ENCODE measurements at regions not wholly inside any gene's neighbourhood (a gene's known extent, or its start where the extent isn't known, plus 50 kb on each side); places are given as distances from the start of the nearest gene placed in this dataset.
"Not testable (repeated sequence)": the region's sequence is repeated elsewhere in the genome, so short reads cannot be mapped to it uniquely, and the experiment has no call there.

DNA sequence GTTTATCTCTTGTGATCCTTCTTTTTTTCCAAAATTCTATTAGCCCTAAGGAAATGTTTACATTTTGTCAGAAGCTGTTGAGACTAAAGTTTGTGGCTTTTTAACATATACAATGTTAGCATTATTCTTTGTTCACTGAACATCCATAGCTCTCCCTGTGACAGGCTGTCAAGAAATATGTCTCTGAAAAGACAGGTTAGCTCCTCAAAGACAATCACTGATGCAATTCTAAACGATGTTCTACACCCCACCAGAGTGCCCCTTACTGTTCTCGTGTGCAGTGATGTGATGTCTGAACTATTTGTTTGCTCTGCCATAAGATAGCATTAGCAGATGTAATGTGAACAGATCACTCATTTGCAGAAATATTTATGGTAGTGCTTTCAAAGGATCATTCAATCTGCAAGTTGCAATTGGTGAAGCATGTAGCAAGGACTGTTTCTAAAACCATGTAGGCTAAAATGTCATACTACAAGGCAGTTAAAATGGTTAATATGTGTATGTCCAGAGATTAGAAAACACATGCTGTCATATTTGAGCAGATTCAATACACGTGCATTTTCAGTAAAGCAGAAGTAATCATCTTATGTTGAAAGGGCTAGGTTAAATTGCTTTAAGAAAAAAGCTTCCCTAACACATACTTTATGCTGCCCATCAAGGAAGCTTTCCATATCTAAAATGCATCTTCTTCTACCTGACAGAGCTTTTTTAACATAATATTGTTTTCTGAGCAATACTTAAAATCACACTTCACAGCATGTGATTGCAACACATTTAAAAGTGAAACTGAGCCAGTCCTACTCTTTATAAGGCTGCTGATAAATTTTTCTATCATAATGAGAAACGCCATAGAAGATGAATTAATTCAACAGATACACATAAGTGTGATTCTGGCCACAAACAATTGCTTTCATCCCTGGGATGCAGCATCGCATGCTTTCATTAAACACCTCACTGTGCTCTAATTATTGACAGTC is 285.7 kb upstream of the UBE2E3 start:
- Mint-ChIP-seq H3K4me1 (no peaks in the 10 kb centered on the region), H3K27ac (no peak overlapping the region), H3K4me3 (no peak overlapping the region), H3K27me3 (peaks cover 8% of the 10 kb centered on the region), H3K36me3 (ENCODE audit: low read depth) (no peaks in the 10 kb centered on the region)
- no peak for ATAC-seq
- DNase-seq = no peak
- H3K9me3 ChIP-seq (ENCODE audit: control insufficient read depth, low read length, poor library complexity, severe bottlenecking) = no peaks in the 10 kb centered on the region

DNA sequence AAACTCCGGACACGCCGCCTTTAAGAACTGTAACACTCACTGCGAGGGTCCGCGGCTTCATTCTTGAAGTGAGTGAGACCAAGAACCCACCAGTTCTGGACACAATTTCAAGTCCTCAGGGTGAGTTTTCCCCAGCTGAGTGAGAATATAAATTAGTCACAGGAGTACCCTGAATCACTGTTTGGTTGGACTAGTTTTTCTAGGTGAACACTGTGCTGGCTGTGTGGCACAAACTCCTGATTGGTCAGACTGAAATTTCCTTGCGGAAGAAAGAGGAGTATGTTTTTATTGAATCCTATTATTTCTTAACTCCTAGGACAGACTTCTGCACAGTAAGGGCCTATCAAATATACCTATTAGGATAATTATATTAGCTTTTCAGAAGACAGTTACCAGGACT is 288.1 kb upstream of the UBE2E3 start:
- DNase-seq = no peak
- no peak overlapping the region for H3K27ac Mint-ChIP-seq
- H3K27me3 Mint-ChIP-seq = peaks cover 10% of the 10 kb centered on the region
- ATAC-seq = no peak
- no peaks in the 10 kb centered on the region for H3K4me1 Mint-ChIP-seq
- no peak overlapping the region for H3K4me3 Mint-ChIP-seq
- H3K36me3 Mint-ChIP-seq (ENCODE audit: low read depth) = no peaks in the 10 kb centered on the region
- no peaks in the 10 kb centered on the region for H3K9me3 ChIP-seq (ENCODE audit: control insufficient read depth, low read length, poor library complexity, severe bottlenecking)

DNA sequence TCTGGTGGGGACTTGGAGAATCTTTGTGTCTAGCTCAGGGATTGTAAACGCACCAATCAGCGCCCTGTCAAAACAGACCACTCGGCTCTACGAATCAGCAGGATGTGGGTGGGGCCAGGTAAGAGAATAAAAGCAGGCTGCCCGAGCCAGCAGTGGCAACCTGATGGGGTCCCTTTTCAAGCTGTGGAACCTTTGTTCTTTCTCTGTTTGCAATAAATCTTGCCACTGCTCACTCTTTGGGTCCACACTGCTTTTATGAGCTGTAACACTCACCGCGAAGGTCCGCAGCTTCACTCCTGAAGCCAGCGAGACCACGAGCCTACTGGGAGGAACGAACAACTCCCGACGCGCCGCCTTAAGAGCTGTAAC is 288.6 kb upstream of the UBE2E3 start:
- not testable (repeated sequence) for H3K4me3 Mint-ChIP-seq; H3K9me3 ChIP-seq (ENCODE audit: control insufficient read depth, low read length, poor library complexity, severe bottlenecking); H3K4me1 Mint-ChIP-seq; DNase-seq; H3K27ac Mint-ChIP-seq; ATAC-seq; H3K36me3 Mint-ChIP-seq (ENCODE audit: low read depth)
- peaks cover 10% of the 10 kb centered on the region for H3K27me3 Mint-ChIP-seq

DNA sequence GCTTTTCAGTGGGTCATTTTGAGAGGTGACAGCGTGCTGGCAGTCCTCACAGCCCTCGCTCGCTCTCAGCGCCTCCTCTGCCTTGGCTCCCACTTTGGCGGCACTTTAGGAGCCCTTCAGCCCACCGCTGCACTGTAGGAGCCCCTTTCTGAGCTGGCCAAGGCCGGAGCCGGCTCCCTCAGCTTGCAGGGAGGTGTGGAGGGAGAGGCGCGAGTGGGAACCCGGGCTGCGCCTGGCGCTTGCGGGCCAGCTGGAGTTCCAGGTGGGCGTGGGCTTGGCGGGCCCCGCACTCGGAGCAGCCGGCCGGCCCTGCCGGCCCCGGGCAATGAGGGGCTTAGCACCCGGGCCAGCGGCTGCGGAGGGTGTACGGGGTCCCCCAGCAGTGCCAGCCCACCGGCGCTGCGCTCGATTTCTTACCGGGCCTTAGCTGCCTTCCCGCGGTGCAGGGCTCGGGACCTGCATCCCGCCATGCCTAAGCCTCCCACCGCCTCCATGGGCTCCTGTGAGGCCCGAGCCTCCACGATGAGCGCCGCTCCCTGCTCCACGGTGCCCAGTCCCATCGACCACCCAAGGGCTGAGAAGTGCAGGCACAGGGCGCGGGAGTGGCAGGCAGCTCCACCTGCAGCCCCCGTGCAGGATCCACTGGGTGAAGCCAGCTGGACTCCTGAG is 289.1 kb upstream of the UBE2E3 start:
- peaks cover 10% of the 10 kb centered on the region for H3K27me3 Mint-ChIP-seq
- not testable (repeated sequence) for H3K36me3 Mint-ChIP-seq (ENCODE audit: low read depth); H3K4me1 Mint-ChIP-seq; H3K27ac Mint-ChIP-seq; H3K4me3 Mint-ChIP-seq; DNase-seq; ATAC-seq; H3K9me3 ChIP-seq (ENCODE audit: control insufficient read depth, low read length, poor library complexity, severe bottlenecking)

- H3K9me3 ChIP-seq (ENCODE audit: control insufficient read depth, low read length, poor library complexity, severe bottlenecking) = no peaks in the 10 kb centered on the region
- Mint-ChIP-seq H3K4me3 (no peak overlapping the region), H3K27me3 (peaks cover 16% of the 10 kb centered on the region), H3K4me1 (no peaks in the 10 kb centered on the region), H3K27ac (no peak overlapping the region), H3K36me3 (ENCODE audit: low read depth) (no peaks in the 10 kb centered on the region)
- DNase-seq = no peak
- no peak for ATAC-seq
Measured at GRCh38 chr2:180690611-180691010, 289.8 kb upstream of the UBE2E3 start.

DNA sequence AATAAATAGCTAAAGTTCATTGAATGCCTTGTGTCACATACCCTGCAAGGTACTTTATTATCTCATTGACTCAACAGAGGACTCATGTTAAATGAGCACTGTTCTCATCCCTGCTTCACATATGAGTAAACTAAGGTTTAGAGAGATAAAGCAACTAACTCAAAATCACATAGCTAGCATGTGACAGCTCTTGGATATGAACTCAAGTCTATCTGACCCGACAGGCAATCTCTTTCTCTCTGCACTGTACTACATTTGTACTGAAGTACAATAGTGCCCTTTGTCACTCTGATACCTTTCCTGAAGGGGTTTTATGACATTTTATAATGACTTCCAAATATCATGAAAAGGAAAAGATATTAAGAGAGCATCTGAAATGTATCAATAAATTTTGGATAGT is 297.5 kb upstream of the UBE2E3 start:
- H3K27ac Mint-ChIP-seq = no peak overlapping the region
- peaks cover 44% of the 10 kb centered on the region for H3K27me3 Mint-ChIP-seq
- H3K4me3 Mint-ChIP-seq = no peak overlapping the region
- no peaks in the 10 kb centered on the region for H3K36me3 Mint-ChIP-seq (ENCODE audit: low read depth)
- H3K4me1 Mint-ChIP-seq = no peaks in the 10 kb centered on the region
- no peak for DNase-seq
- H3K9me3 ChIP-seq (ENCODE audit: control insufficient read depth, low read length, poor library complexity, severe bottlenecking) = no peaks in the 10 kb centered on the region
- ATAC-seq = no peak

DNA sequence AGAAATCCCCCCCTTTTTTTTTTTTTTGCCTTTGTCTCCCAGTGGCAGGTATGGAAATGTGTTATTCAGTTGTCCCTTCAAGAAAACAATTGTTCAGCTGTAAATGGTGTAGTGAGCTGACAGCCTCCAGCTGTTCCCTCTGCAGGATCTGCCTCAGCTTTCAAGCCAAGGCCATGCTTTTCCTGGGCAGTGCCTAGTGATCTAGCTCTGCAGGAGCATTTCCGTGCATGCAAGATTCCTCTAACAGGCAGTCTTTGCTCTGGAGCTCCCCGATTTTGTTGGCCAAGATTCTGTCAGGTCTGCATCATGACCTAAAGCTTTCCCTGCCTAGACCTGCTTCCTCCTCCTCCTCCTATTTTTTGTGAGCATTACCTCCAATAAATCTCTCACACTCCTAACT is 300.7 kb upstream of the UBE2E3 start:
- Mint-ChIP-seq H3K4me3 (no peak overlapping the region), H3K27ac (no peak overlapping the region), H3K4me1 (no peaks in the 10 kb centered on the region), H3K27me3 (peaks cover 32% of the 10 kb centered on the region), H3K36me3 (ENCODE audit: low read depth) (no peaks in the 10 kb centered on the region)
- DNase-seq (no peak), ATAC-seq (no peak)
- H3K9me3 ChIP-seq (ENCODE audit: control insufficient read depth, low read length, poor library complexity, severe bottlenecking) = no peaks in the 10 kb centered on the region

DNA sequence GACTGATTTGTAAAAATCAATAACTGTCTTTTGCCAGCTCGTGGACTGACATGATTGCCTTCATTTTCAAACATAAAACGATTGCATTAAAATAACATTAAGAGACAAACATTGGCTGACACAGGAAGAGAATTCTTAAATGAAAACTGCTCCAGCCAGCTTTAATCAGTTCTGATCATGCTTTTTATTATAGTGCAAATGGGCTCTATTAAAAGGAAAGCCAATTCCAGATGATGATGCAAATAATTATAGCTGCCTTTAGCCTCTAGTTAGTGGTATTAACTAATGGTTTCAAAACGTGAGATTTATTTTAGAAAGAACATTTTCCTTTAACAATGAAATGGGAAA is 301.8 kb upstream of the UBE2E3 start:
- no peaks in the 10 kb centered on the region for H3K4me1 Mint-ChIP-seq
- no peak overlapping the region for H3K27ac Mint-ChIP-seq
- H3K27me3 Mint-ChIP-seq = peaks cover 33% of the 10 kb centered on the region
- ATAC-seq (no peak), DNase-seq (no peak)
- H3K36me3 Mint-ChIP-seq (ENCODE audit: low read depth) = no peaks in the 10 kb centered on the region
- H3K4me3 Mint-ChIP-seq = no peak overlapping the region
- no peaks in the 10 kb centered on the region for H3K9me3 ChIP-seq (ENCODE audit: control insufficient read depth, low read length, poor library complexity, severe bottlenecking)

GRCh38 chr2:180677930-180678624 is 302.3 kb upstream of the UBE2E3 start:
- H3K36me3 Mint-ChIP-seq (ENCODE audit: low read depth) = no peaks in the 10 kb centered on the region
- no peak overlapping the region for H3K27ac Mint-ChIP-seq
- ATAC-seq = no peak
- no peak for DNase-seq
- H3K4me1 Mint-ChIP-seq = no peaks in the 10 kb centered on the region
- no peak overlapping the region for H3K4me3 Mint-ChIP-seq
- H3K9me3 ChIP-seq (ENCODE audit: control insufficient read depth, low read length, poor library complexity, severe bottlenecking) = no peaks in the 10 kb centered on the region
- peaks cover 38% of the 10 kb centered on the region for H3K27me3 Mint-ChIP-seq

DNA sequence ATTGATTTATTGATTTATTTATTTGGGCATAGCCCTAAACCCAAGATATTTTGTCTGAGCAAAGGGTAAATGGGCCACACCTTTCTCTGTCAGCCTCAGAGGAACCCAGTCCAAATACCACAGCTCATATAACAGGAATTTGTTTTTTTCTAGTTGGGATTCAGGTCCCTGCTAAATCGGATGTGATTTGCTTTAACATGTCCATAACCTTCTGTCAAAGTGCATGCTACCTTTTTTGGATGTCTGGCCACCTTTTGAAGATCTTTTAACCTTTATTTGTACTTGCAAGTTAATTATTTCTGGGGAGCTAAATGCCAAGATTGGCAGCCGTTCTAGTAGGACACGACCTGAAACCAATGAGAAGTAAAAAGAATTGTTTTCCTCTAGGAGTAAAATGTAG is 303.2 kb upstream of the UBE2E3 start:
- Mint-ChIP-seq H3K27me3 (peaks cover 31% of the 10 kb centered on the region), H3K4me3 (no peak overlapping the region), H3K36me3 (ENCODE audit: low read depth) (no peaks in the 10 kb centered on the region), H3K27ac (no peak overlapping the region), H3K4me1 (no peaks in the 10 kb centered on the region)
- ATAC-seq (no peak), DNase-seq (no peak)
- no peaks in the 10 kb centered on the region for H3K9me3 ChIP-seq (ENCODE audit: control insufficient read depth, low read length, poor library complexity, severe bottlenecking)

DNA sequence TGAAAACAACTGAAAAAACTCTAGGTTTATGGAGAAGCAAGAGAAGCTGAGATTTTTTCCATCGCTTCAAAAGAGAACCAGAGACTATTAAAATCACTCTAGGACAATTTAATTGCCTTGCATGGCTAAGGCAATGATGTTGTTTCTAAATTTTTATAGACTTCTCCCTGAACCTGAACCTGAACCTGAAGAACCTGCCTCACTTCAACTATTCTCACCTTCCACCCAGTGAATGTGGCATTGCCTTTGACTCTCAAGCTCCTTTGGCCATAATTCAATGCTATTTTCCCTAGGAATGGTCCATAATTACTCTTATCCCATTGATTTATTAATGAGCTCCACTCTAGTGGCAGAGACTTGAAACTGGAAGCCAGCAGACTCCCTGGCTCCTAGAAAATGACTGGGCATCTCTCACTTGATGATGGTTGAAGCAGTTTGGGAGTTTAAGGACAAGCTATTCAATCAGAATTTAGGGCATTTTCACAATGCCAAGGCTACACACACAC is 303.8 kb upstream of the UBE2E3 start:
- Mint-ChIP-seq H3K27ac (no peak overlapping the region), H3K4me1 (no peaks in the 10 kb centered on the region), H3K27me3 (peaks cover 31% of the 10 kb centered on the region), H3K36me3 (ENCODE audit: low read depth) (no peaks in the 10 kb centered on the region), H3K4me3 (no peak overlapping the region)
- ATAC-seq (no peak), DNase-seq (no peak)
- no peaks in the 10 kb centered on the region for H3K9me3 ChIP-seq (ENCODE audit: control insufficient read depth, low read length, poor library complexity, severe bottlenecking)

GRCh38 chr2:180675170-180675569 is 305.2 kb upstream of the UBE2E3 start:
- ATAC-seq (no peak), DNase-seq (no peak)
- Mint-ChIP-seq H3K27me3 (peaks cover 25% of the 10 kb centered on the region), H3K36me3 (ENCODE audit: low read depth) (no peaks in the 10 kb centered on the region), H3K4me1 (no peaks in the 10 kb centered on the region), H3K27ac (no peak overlapping the region), H3K4me3 (no peak overlapping the region)
- no peaks in the 10 kb centered on the region for H3K9me3 ChIP-seq (ENCODE audit: control insufficient read depth, low read length, poor library complexity, severe bottlenecking)

- Mint-ChIP-seq H3K27me3 (peaks cover 14% of the 10 kb centered on the region), H3K27ac (no peak overlapping the region), H3K4me1 (no peaks in the 10 kb centered on the region), H3K4me3 (no peak overlapping the region), H3K36me3 (ENCODE audit: low read depth) (no peaks in the 10 kb centered on the region)
- ATAC-seq (no peak), DNase-seq (no peak)
- H3K9me3 ChIP-seq (ENCODE audit: control insufficient read depth, low read length, poor library complexity, severe bottlenecking) = no peaks in the 10 kb centered on the region
Measured at GRCh38 chr2:180672377-180672776, 308.0 kb upstream of the UBE2E3 start.

All from T-helper 17 cell (primary cell).